ENCODE measurements at regions not wholly inside any gene's neighbourhood (a gene's known extent, or its start where the extent isn't known, plus 50 kb on each side); places are given as distances from the start of the nearest gene placed in this dataset.

GRCh38 chr17:70323269-70323668 lies 153.9 kb downstream of the KCNJ2 start:
- Mint-ChIP-seq H3K4me1 (no peaks in the 10 kb centered on the region), H3K27ac (no peak overlapping the region), H3K4me3 (no peak overlapping the region), H3K27me3 (no peaks in the 10 kb centered on the region), H3K9me3 (ENCODE audit: insufficient read depth) (no peaks in the 10 kb centered on the region)
- 100% methylated on average over 2 of the region's 2 CpGs for WGBS (ENCODE audit: insufficient coverage)
- ChIA-PET POLR2A (no interaction called here), CTCF (no interaction called here)
- no peak overlapping the region for H3K9ac ChIP-seq (ENCODE audit: low read length)
- H3K4me3 ChIP-seq (ENCODE audit: control extremely low read depth in 1 of 5, extremely low read depth in 1 of 5, insufficient read depth in 1 of 5, low read depth in 2 of 5, low read length in 4 of 5): no peak overlapping the region
- no peaks in the 10 kb centered on the region for H3K4me1 ChIP-seq (ENCODE audit: control insufficient read depth in 2 of 2, insufficient read depth in 2 of 2, low read length in 2 of 2)
- TF ChIP-seq EZH2 (IDR thresholded peaks at IDR 0.05; ENCODE audit: borderline replicate concordance, insufficient read depth, low read depth, low read length, poor library complexity, severe bottlenecking) (no peak), CTCF (IDR thresholded peaks at IDR 0.05) (no peak)
- DNase-seq (no peak), ATAC-seq (ENCODE audit: low read depth) (no peak)
- H3K79me2 ChIP-seq (ENCODE audit: control insufficient read depth, insufficient read depth, low read length): no peaks in the 10 kb centered on the region
- no peak overlapping the region for H3K4me2 ChIP-seq (replicated peaks; ENCODE audit: low read depth, low read length, poor library complexity, severe bottlenecking)
- intact Hi-C loops (cut with micrococcal nuclease): no loop called here
- peaks cover 0 to 3% (median 0%) of the 10 kb centered on the region in 3 donors for H3K9me3 ChIP-seq (ENCODE audit: control extremely low read depth in 1 of 3, control insufficient read depth in 2 of 3, insufficient read depth in 1 of 3, low read length in 2 of 3)
- no peak overlapping the region for H2AFZ ChIP-seq (ENCODE audit: insufficient read depth, low read depth, low read length, poor library complexity, severe bottlenecking)
- H3K36me3 ChIP-seq (replicated peaks in 1 of 2; ENCODE audit: control extremely low read depth in 1 of 2, control insufficient read depth in 1 of 2, extremely low read depth in 1 of 2, insufficient read depth in 2 of 2, low read length in 1 of 2): no peaks in the 10 kb centered on the region
- no peaks in the 10 kb centered on the region for H3K27me3 ChIP-seq (replicated peaks in 1 of 4; ENCODE audit: control extremely low read depth in 1 of 4, control insufficient read depth in 3 of 4, insufficient read depth in 4 of 4, low read length in 3 of 4)
- no peaks in the 10 kb centered on the region for H4K20me1 ChIP-seq (ENCODE audit: control insufficient read depth, insufficient read depth, low read length, poor library complexity, severe bottlenecking)
- H3K27ac ChIP-seq (ENCODE audit: low read length in 2 of 2): no peak overlapping the region

- no CpG with 5 or more reads among the region's 1 CpG for WGBS (ENCODE audit: insufficient coverage)
- peaks cover 0 to 3% (median 0%) of the 10 kb centered on the region in 3 donors for H3K9me3 ChIP-seq (ENCODE audit: control extremely low read depth in 1 of 3, control insufficient read depth in 2 of 3, insufficient read depth in 1 of 3, low read length in 2 of 3)
- no peaks in the 10 kb centered on the region for H3K4me1 ChIP-seq (ENCODE audit: control insufficient read depth in 2 of 2, insufficient read depth in 2 of 2, low read length in 2 of 2)
- ChIA-PET POLR2A (no interaction called here), CTCF (no interaction called here)
- Mint-ChIP-seq H3K27ac (no peak overlapping the region), H3K9me3 (ENCODE audit: insufficient read depth) (no peaks in the 10 kb centered on the region), H3K4me1 (no peaks in the 10 kb centered on the region), H3K27me3 (no peaks in the 10 kb centered on the region), H3K4me3 (no peak overlapping the region)
- no peak overlapping the region for H2AFZ ChIP-seq (ENCODE audit: insufficient read depth, low read depth, low read length, poor library complexity, severe bottlenecking)
- ATAC-seq (ENCODE audit: low read depth): no peak
- TF ChIP-seq CTCF (IDR thresholded peaks at IDR 0.05): no peak
- no peak for TF ChIP-seq EZH2 (IDR thresholded peaks at IDR 0.05; ENCODE audit: borderline replicate concordance, insufficient read depth, low read depth, low read length, poor library complexity, severe bottlenecking)
- H3K36me3 ChIP-seq (replicated peaks in 1 of 2; ENCODE audit: control extremely low read depth in 1 of 2, control insufficient read depth in 1 of 2, extremely low read depth in 1 of 2, insufficient read depth in 2 of 2, low read length in 1 of 2): no peaks in the 10 kb centered on the region
- H3K9ac ChIP-seq (ENCODE audit: low read length): no peak overlapping the region
- H3K27ac ChIP-seq (ENCODE audit: low read length in 2 of 2): no peak overlapping the region
- H3K27me3 ChIP-seq (replicated peaks in 1 of 4; ENCODE audit: control extremely low read depth in 1 of 4, control insufficient read depth in 3 of 4, insufficient read depth in 4 of 4, low read length in 3 of 4): no peaks in the 10 kb centered on the region
- intact Hi-C loops (cut with micrococcal nuclease): no loop called here
- H3K4me2 ChIP-seq (replicated peaks; ENCODE audit: low read depth, low read length, poor library complexity, severe bottlenecking): no peak overlapping the region
- no peaks in the 10 kb centered on the region for H4K20me1 ChIP-seq (ENCODE audit: control insufficient read depth, insufficient read depth, low read length, poor library complexity, severe bottlenecking)
- no peak for DNase-seq
- no peak overlapping the region for H3K4me3 ChIP-seq (ENCODE audit: control extremely low read depth in 1 of 5, extremely low read depth in 1 of 5, insufficient read depth in 1 of 5, low read depth in 2 of 5, low read length in 4 of 5)
- H3K79me2 ChIP-seq (ENCODE audit: control insufficient read depth, insufficient read depth, low read length): no peaks in the 10 kb centered on the region
Observed at GRCh38 chr17:70324031-70324430, 154.7 kb downstream of the KCNJ2 start.

Data from B cell (primary cell).